ENCODE measurements at regions not wholly inside any gene's neighbourhood (a gene's known extent, or its start where the extent isn't known, plus 50 kb on each side); places are given as distances from the start of the nearest gene placed in this dataset.
"Not testable (repeated sequence)": the region's sequence is repeated elsewhere in the genome, so short reads cannot be mapped to it uniquely, and the experiment has no call there.

GRCh38 chr13:107803822-107804495, 411.4 kb downstream of the LIG4 start:
- Histone ChIP-seq H3K9me3 (ENCODE audit: low read depth, low read length) (no peaks in the 10 kb centered on the region), H3K4me3 (no peak overlapping the region), H3K27ac (no peak overlapping the region), H3K36me3 (ENCODE audit: insufficient read depth, low read length) (no peaks in the 10 kb centered on the region), H3K9ac (ENCODE audit: insufficient read length) (no peak overlapping the region)
- no peak for TF ChIP-seq POLR2AphosphoS5 (IDR thresholded peaks at IDR 0.05; ENCODE audit: borderline replicate concordance, low read depth, low read length)
- TF ChIP-seq EZH2 (IDR thresholded peaks at IDR 0.05), result no peak
- no peak for TF ChIP-seq FOXP2 (optimal IDR thresholded peaks at IDR 0.05; ENCODE audit: control extremely low read depth, extremely low read length, insufficient read depth)
- no peak for DNase-seq (ENCODE audit: low read depth, low spot score)

- H3K27ac ChIP-seq, result no peak overlapping the region
- H3K9ac ChIP-seq (ENCODE audit: insufficient read length), result no peak overlapping the region
- no peaks in the 10 kb centered on the region for H3K9me3 ChIP-seq (ENCODE audit: low read depth, low read length)
- TF ChIP-seq POLR2AphosphoS5 (IDR thresholded peaks at IDR 0.05; ENCODE audit: borderline replicate concordance, low read depth, low read length) (no peak), EZH2 (IDR thresholded peaks at IDR 0.05) (no peak), FOXP2 (optimal IDR thresholded peaks at IDR 0.05; ENCODE audit: control extremely low read depth, extremely low read length, insufficient read depth) (no peak)
- no peaks in the 10 kb centered on the region for H3K36me3 ChIP-seq (ENCODE audit: insufficient read depth, low read length)
- DNase-seq (ENCODE audit: low read depth, low spot score), result no peak
- no peak overlapping the region for H3K4me3 ChIP-seq
Measured at GRCh38 chr13:107801621-107802020, 413.7 kb downstream of the LIG4 start.

GRCh38 chr13:107799001-107799400, 416.3 kb downstream of the LIG4 start:
- H3K27ac ChIP-seq, result no peak overlapping the region
- H3K4me3 ChIP-seq, result no peak overlapping the region
- no peak for DNase-seq (ENCODE audit: low read depth, low spot score)

GRCh38 chr13:107790397-107790796, 424.9 kb downstream of the LIG4 start:
- Histone ChIP-seq H3K36me3 (ENCODE audit: insufficient read depth, low read length) (no peaks in the 10 kb centered on the region), H3K4me3 (no peak overlapping the region), H3K9me3 (ENCODE audit: low read depth, low read length) (no peaks in the 10 kb centered on the region), H3K27ac (no peak overlapping the region), H3K9ac (ENCODE audit: insufficient read length) (no peak overlapping the region)
- no peak for TF ChIP-seq FOXP2 (optimal IDR thresholded peaks at IDR 0.05; ENCODE audit: control extremely low read depth, extremely low read length, insufficient read depth)
- no peak for TF ChIP-seq POLR2AphosphoS5 (IDR thresholded peaks at IDR 0.05; ENCODE audit: borderline replicate concordance, low read depth, low read length)
- TF ChIP-seq EZH2 (IDR thresholded peaks at IDR 0.05), result no peak
- DNase-seq (ENCODE audit: low read depth, low spot score), result no peak

More at GRCh38 chr13:107799001-107799400, 416.3 kb downstream of the LIG4 start:
- Histone ChIP-seq H3K9ac (ENCODE audit: insufficient read length) (no peak overlapping the region), H3K36me3 (ENCODE audit: insufficient read depth, low read length) (no peaks in the 10 kb centered on the region), H3K9me3 (ENCODE audit: low read depth, low read length) (no peaks in the 10 kb centered on the region)
- no peak for TF ChIP-seq POLR2AphosphoS5 (IDR thresholded peaks at IDR 0.05; ENCODE audit: borderline replicate concordance, low read depth, low read length)
- TF ChIP-seq FOXP2 (optimal IDR thresholded peaks at IDR 0.05; ENCODE audit: control extremely low read depth, extremely low read length, insufficient read depth), result no peak
- no peak for TF ChIP-seq EZH2 (IDR thresholded peaks at IDR 0.05)

GRCh38 chr13:107788464-107789165, 426.7 kb downstream of the LIG4 start:
- Histone ChIP-seq H3K9ac (ENCODE audit: insufficient read length) (no peak overlapping the region), H3K9me3 (ENCODE audit: low read depth, low read length) (no peaks in the 10 kb centered on the region), H3K27ac (no peak overlapping the region), H3K4me3 (no peak overlapping the region), H3K36me3 (ENCODE audit: insufficient read depth, low read length) (no peaks in the 10 kb centered on the region)
- DNase-seq (ENCODE audit: low read depth, low spot score), result no peak
- no peak for TF ChIP-seq POLR2AphosphoS5 (IDR thresholded peaks at IDR 0.05; ENCODE audit: borderline replicate concordance, low read depth, low read length)
- TF ChIP-seq EZH2 (IDR thresholded peaks at IDR 0.05), result no peak
- TF ChIP-seq FOXP2 (optimal IDR thresholded peaks at IDR 0.05; ENCODE audit: control extremely low read depth, extremely low read length, insufficient read depth), result no peak

- not testable (repeated sequence) for H3K36me3 ChIP-seq (ENCODE audit: insufficient read depth, low read length); H3K9ac ChIP-seq (ENCODE audit: insufficient read length); DNase-seq (ENCODE audit: low read depth, low spot score); H3K9me3 ChIP-seq (ENCODE audit: low read depth, low read length); H3K27ac ChIP-seq; H3K4me3 ChIP-seq
Measured at GRCh38 chr13:107782646-107783045, 432.7 kb downstream of the LIG4 start.

- TF ChIP-seq FOXP2 (optimal IDR thresholded peaks at IDR 0.05; ENCODE audit: control extremely low read depth, extremely low read length, insufficient read depth) (no peak), POLR2AphosphoS5 (IDR thresholded peaks at IDR 0.05; ENCODE audit: borderline replicate concordance, low read depth, low read length) (no peak)
- Histone ChIP-seq H3K9me3 (ENCODE audit: low read depth, low read length) (no peaks in the 10 kb centered on the region), H3K36me3 (ENCODE audit: insufficient read depth, low read length) (no peaks in the 10 kb centered on the region)
Measured at GRCh38 chr13:107778094-107778493, 437.2 kb downstream of the LIG4 start.

GRCh38 chr13:107770541-107770940, 444.8 kb downstream of the LIG4 start:
- Histone ChIP-seq H3K4me3 (no peak overlapping the region), H3K9me3 (ENCODE audit: low read depth, low read length) (no peaks in the 10 kb centered on the region), H3K27ac (no peak overlapping the region), H3K36me3 (ENCODE audit: insufficient read depth, low read length) (no peaks in the 10 kb centered on the region), H3K9ac (ENCODE audit: insufficient read length) (no peak overlapping the region)
- DNase-seq (ENCODE audit: low read depth, low spot score), result no peak
- no peak for TF ChIP-seq EZH2 (IDR thresholded peaks at IDR 0.05)
- no peak for TF ChIP-seq FOXP2 (optimal IDR thresholded peaks at IDR 0.05; ENCODE audit: control extremely low read depth, extremely low read length, insufficient read depth)
- TF ChIP-seq POLR2AphosphoS5 (IDR thresholded peaks at IDR 0.05; ENCODE audit: borderline replicate concordance, low read depth, low read length), result no peak

More at GRCh38 chr13:107778094-107778493, 437.2 kb downstream of the LIG4 start:
- DNase-seq (ENCODE audit: low read depth, low spot score), result no peak
- Histone ChIP-seq H3K27ac (no peak overlapping the region), H3K9ac (ENCODE audit: insufficient read length) (no peak overlapping the region), H3K4me3 (no peak overlapping the region)

Data from SK-N-MC (cell line).